ENCODE measurements at regions not wholly inside any gene's neighbourhood (a gene's known extent, or its start where the extent isn't known, plus 50 kb on each side); places are given as distances from the start of the nearest gene placed in this dataset.

- TF ChIP-seq POLR2A (IDR thresholded peaks at IDR 0.05) = no peak
- no peak for TF ChIP-seq CTCF (IDR thresholded peaks at IDR 0.05)
- Histone ChIP-seq H3K27ac (no peak overlapping the region), H3K36me3 (no peaks in the 10 kb centered on the region), H3K4me3 (no peak overlapping the region), H3K9me3 (no peaks in the 10 kb centered on the region), H3K27me3 (no peaks in the 10 kb centered on the region), H3K4me1 (no peaks in the 10 kb centered on the region)
- intact Hi-C loops (cut with DNase I; ENCODE audit: low total_unique reads) = no loop called here
- no peak for DNase-seq
Measured at GRCh38 chr12:17371491-17372215, 718.3 kb downstream of the RERGL start.

GRCh38 chr12:17370621-17371020 is 719.4 kb downstream of the RERGL start:
- DNase-seq = no peak
- H3K9me3 ChIP-seq = no peaks in the 10 kb centered on the region
- intact Hi-C loops (cut with DNase I; ENCODE audit: low total_unique reads) = no loop called here
- no peak for TF ChIP-seq CTCF (IDR thresholded peaks at IDR 0.05)
- no peak for TF ChIP-seq POLR2A (IDR thresholded peaks at IDR 0.05)
- H3K4me3 ChIP-seq = no peak overlapping the region
- H3K36me3 ChIP-seq = no peaks in the 10 kb centered on the region
- H3K4me1 ChIP-seq = no peaks in the 10 kb centered on the region
- H3K27ac ChIP-seq = no peak overlapping the region
- H3K27me3 ChIP-seq = no peaks in the 10 kb centered on the region

GRCh38 chr12:17369556-17369955 is 720.4 kb downstream of the RERGL start:
- Histone ChIP-seq H3K9me3 (no peaks in the 10 kb centered on the region), H3K36me3 (no peaks in the 10 kb centered on the region), H3K27ac (no peak overlapping the region), H3K27me3 (no peaks in the 10 kb centered on the region), H3K4me3 (no peak overlapping the region), H3K4me1 (no peaks in the 10 kb centered on the region)
- DNase-seq = no peak
- TF ChIP-seq CTCF (IDR thresholded peaks at IDR 0.05) (no peak), POLR2A (IDR thresholded peaks at IDR 0.05) (no peak)
- intact Hi-C loops (cut with DNase I; ENCODE audit: low total_unique reads) = no loop called here

GRCh38 chr12:17361224-17361623 is 728.8 kb downstream of the RERGL start:
- H3K4me3 ChIP-seq = no peak overlapping the region
- H3K36me3 ChIP-seq = no peaks in the 10 kb centered on the region
- no peaks in the 10 kb centered on the region for H3K9me3 ChIP-seq
- TF ChIP-seq CTCF (IDR thresholded peaks at IDR 0.05) (no peak), POLR2A (IDR thresholded peaks at IDR 0.05) (no peak)
- H3K27ac ChIP-seq = no peak overlapping the region
- no peaks in the 10 kb centered on the region for H3K4me1 ChIP-seq
- no peaks in the 10 kb centered on the region for H3K27me3 ChIP-seq
- intact Hi-C loops (cut with DNase I; ENCODE audit: low total_unique reads) = no loop called here
- DNase-seq = no peak

- Histone ChIP-seq H3K36me3 (no peaks in the 10 kb centered on the region), H3K9me3 (no peaks in the 10 kb centered on the region), H3K27me3 (no peaks in the 10 kb centered on the region), H3K27ac (no peak overlapping the region), H3K4me3 (no peak overlapping the region), H3K4me1 (no peaks in the 10 kb centered on the region)
- no peak for DNase-seq
- TF ChIP-seq CTCF (IDR thresholded peaks at IDR 0.05) = no peak
- TF ChIP-seq POLR2A (IDR thresholded peaks at IDR 0.05) = no peak
- intact Hi-C loops (cut with DNase I; ENCODE audit: low total_unique reads) = no loop called here
Measured at GRCh38 chr12:17358835-17359234, 731.2 kb downstream of the RERGL start.

All from uterus (tissue), 3 donors.